PC-3 (cell line): ENCODE measurements at regions not wholly inside any gene's neighbourhood (a gene's known extent, or its start where the extent isn't known, plus 50 kb on each side); places are given as distances from the start of the nearest gene placed in this dataset.

Experiments
- ATAC-seq: fragments of 200-7000 bp; cut with Tn5 transposase; 2 replicates; pipeline ENCODE4 v1.9.1; 2020; ENCODE audit warnings: mild to moderate bottlenecking, moderate library complexity
- BruUV-seq: library from RNA; stranded (reverse); fragments of 400-500 nt; replicated peaks from 2 replicates; lab custom pipeline; 2021; lab: Mats Ljungman, UMichigan
- CTCF ChIA-PET: fragments of 300-600 bp; sonication (Branson Sonifier 250); formaldehyde crosslinking; loops from one replicate; lab custom pipeline; 2022; ENCODE audit warnings: antibody characterized with exemption; lab: Charles Lee
- POLR2A ChIA-PET: fragments of 300-600 bp; sonication (Branson Sonifier 250); formaldehyde crosslinking; loops from one replicate; lab custom pipeline; 2022; ENCODE audit warnings: antibody characterized with exemption; ENCODE audit not compliant: unreplicated experiment; lab: Charles Lee
- DNase-seq: peaks from one replicate; pipeline ENCODE4 v3.0.0-alpha.2; 2015
- H2AFZ ChIP-seq: fragments of 300-600 bp; sonication (generic); 2 replicates; pipeline ENCODE4 v1.6.0; 2016; ENCODE audit warnings: antibody characterized with exemption, low read length
- H3F3A ChIP-seq: fragments of 300-600 bp; sonication (generic); one replicate; pipeline ENCODE4 v1.6.0; 2017; ENCODE audit warnings: antibody characterized with exemption, low read length, control low read depth, mild to moderate bottlenecking; ENCODE audit not compliant: unreplicated experiment
- H3K27ac ChIP-seq: fragments of 300-600 bp; sonication (generic); 2 replicates; pipeline ENCODE4 v1.5.1; 2016; ENCODE audit warnings: mild to moderate bottlenecking, low read length
- H3K27me3 ChIP-seq: fragments of 300-600 bp; sonication (generic); 2 replicates; pipeline ENCODE4 v1.6.1; 2016; ENCODE audit warnings: low read length, mixed read lengths
- H3K36me3 ChIP-seq: fragments of 300-600 bp; sonication (generic); 2 replicates; pipeline ENCODE4 v1.6.1; 2016; ENCODE audit warnings: low read depth, mixed run types, low read length, mixed read lengths
- H3K4me1 ChIP-seq: fragments of 300-600 bp; sonication (generic); 2 replicates; pipeline ENCODE4 v1.5.1; 2016; ENCODE audit warnings: low read length; ENCODE audit not compliant: insufficient read depth
- H3K4me2 ChIP-seq: fragments of 300-600 bp; sonication (generic); 2 replicates; pipeline ENCODE4 v1.6.0; 2016; ENCODE audit warnings: low read length
- H3K4me3 ChIP-seq: fragments of 300-600 bp; sonication (generic); 2 replicates; pipeline ENCODE4 v1.5.1; 2016; ENCODE audit warnings: mild to moderate bottlenecking, low read length, mixed read lengths
- H3K79me2 ChIP-seq: fragments of 300-600 bp; sonication (generic); 2 replicates; pipeline ENCODE4 v1.6.1; 2017; ENCODE audit warnings: low read length, mixed read lengths
- H3K9ac ChIP-seq: fragments of 300-600 bp; sonication (generic); 2 replicates; pipeline ENCODE4 v1.6.0; 2016; ENCODE audit warnings: mild to moderate bottlenecking, low read length
- H3K9me2 ChIP-seq: fragments of 300-600 bp; sonication (generic); replicated peaks from 2 replicates; pipeline ENCODE4 v1.6.1; 2016; ENCODE audit warnings: mixed run types, low read length, mixed read lengths
- H3K9me3 ChIP-seq: fragments of 300-600 bp; sonication (generic); 2 replicates; pipeline ENCODE4 v1.6.1; 2016; ENCODE audit warnings: low read length, mixed read lengths
- H4K20me1 ChIP-seq: fragments of 300-600 bp; sonication (generic); 2 replicates; pipeline ENCODE4 v1.6.1; 2016; ENCODE audit warnings: low read length, mixed read lengths
- EZH2 ChIP-seq: fragments of 300-600 bp; sonication (generic); IDR thresholded peaks from one replicate; pipeline ENCODE4 v1.6.1; 2017; ENCODE audit warnings: antibody characterized with exemption, mild to moderate bottlenecking, low read length; ENCODE audit not compliant: unreplicated experiment
- EZH2phosphoT487 ChIP-seq: fragments of 300-600 bp; sonication (generic); IDR thresholded peaks from 2 replicates; pipeline ENCODE4 v1.6.1; 2018; ENCODE audit warnings: mild to moderate bottlenecking, antibody characterized with exemption, low read length, borderline replicate concordance
- intact Hi-C: fragments of 100-400 bp; cut with micrococcal nuclease; formaldehyde crosslinking; loops from 2 replicates; pipeline ENCODE4 v1.9.0; 2023
- TF ChIP-seq, protein P1 (sequence below): fragments of 300-600 bp; sonication (generic); conservative IDR thresholded peaks from 2 replicates; pipeline ENCODE4 v1.5.1; 2017; ENCODE audit warnings: antibody characterized with exemption, low read depth, mild to moderate bottlenecking, low read length

DNA sequence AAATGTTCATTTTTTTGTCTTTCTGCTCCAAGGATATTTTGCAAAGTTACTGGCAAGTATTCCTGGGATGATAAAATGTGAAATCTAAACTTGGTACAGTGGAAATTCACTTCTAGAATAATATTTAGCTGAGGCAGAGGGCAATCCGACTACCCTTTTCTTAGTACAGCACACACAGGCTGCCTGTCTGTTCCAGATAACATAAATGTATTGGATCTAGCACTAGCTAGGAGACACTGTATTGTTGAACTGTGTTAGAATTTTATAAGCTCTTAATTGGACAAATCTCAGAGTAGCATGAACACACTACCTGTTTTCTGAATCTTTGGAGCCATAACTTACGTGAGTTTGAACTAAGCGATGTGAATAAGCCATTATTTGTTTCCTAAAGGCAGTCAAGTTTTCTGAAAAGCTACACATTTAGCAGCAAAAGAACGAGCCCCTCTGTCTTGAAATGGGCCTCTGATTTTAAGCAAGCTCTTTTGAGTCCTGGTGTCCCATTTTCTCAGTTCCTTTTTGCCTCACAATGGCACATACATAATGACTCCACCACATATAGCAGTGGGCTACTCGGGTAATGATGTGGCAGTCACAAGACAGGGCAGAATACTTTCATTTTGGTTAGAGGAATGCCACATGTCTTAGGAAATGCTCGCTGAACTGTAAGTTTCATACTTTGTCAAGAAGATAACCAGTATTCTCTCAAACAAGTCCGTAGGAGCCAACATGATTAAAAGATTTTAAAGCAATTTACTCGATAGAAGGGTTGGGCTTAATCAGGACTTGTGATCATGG is 116.5 kb upstream of the ESR1 start:
- CTCF ChIA-PET, result interaction anchor here (1.0 kb wide), 1 partner anchor 15 kb away, joined by 3 read pairs; no protein-coding TSS in a partner anchor
- Histone ChIP-seq H3K4me3 (peak overlapping the region; percentile 38), H3F3A (no peaks in the 10 kb centered on the region), H3K27me3 (no peaks in the 10 kb centered on the region), H4K20me1 (no peaks in the 10 kb centered on the region), H3K9ac (peak overlapping the region; percentile 4; the same call in 1 of the 2 replicates), H3K9me3 (no peaks in the 10 kb centered on the region), H3K27ac (no peak overlapping the region), H3K36me3 (no peaks in the 10 kb centered on the region), H3K9me2 (no peaks in the 10 kb centered on the region), H2AFZ (peak overlapping the region; percentile 84), H3K79me2 (no peaks in the 10 kb centered on the region), H3K4me1 (peaks cover 17% of the 10 kb centered on the region), H3K4me2 (peak overlapping the region; percentile 74)
- DNase-seq, result no peak
- no peak for TF ChIP-seq EZH2
- TF ChIP-seq EZH2phosphoT487, result no peak
- TF ChIP-seq, protein P1, sequence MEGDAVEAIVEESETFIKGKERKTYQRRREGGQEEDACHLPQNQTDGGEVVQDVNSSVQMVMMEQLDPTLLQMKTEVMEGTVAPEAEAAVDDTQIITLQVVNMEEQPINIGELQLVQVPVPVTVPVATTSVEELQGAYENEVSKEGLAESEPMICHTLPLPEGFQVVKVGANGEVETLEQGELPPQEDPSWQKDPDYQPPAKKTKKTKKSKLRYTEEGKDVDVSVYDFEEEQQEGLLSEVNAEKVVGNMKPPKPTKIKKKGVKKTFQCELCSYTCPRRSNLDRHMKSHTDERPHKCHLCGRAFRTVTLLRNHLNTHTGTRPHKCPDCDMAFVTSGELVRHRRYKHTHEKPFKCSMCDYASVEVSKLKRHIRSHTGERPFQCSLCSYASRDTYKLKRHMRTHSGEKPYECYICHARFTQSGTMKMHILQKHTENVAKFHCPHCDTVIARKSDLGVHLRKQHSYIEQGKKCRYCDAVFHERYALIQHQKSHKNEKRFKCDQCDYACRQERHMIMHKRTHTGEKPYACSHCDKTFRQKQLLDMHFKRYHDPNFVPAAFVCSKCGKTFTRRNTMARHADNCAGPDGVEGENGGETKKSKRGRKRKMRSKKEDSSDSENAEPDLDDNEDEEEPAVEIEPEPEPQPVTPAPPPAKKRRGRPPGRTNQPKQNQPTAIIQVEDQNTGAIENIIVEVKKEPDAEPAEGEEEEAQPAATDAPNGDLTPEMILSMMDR, result no peak
- no TSS peak for BruUV-seq
- POLR2A ChIA-PET, result no interaction called here
- intact Hi-C loops, result loop anchor here (5.0 kb wide), 1 partner anchor 71 kb away; no protein-coding TSS in a partner anchor
- no peak for ATAC-seq

DNA sequence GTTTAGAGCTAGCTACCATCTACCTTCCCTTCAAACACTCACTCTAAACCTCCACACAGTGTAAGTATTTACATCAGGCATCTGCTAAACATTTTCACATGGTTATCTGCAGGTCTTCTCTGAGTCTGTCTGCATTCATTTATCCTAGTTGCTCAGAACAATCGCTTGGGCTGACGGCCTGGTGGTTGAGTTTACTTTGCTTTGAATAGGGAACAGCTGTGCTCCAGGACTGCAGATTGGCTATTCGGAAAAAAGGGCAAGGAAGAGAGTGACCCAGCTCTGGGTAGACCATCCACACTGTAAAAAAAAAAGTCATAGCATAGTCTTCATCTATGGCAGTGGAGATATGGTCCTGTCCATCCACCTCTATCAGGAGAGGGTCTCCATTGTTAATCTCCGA is 115.3 kb upstream of the ESR1 start:
- peaks cover 17% of the 10 kb centered on the region for H3K4me1 ChIP-seq
- no peak overlapping the region for H3K4me2 ChIP-seq
- no peaks in the 10 kb centered on the region for H3K36me3 ChIP-seq
- H3K27ac ChIP-seq, result no peak overlapping the region
- no peak overlapping the region for H3K9ac ChIP-seq
- CTCF ChIA-PET, result no interaction called here
- H2AFZ ChIP-seq, result 0 out of 2 replicates have a peak overlapping the region, but pooled peaks have one; percentile 34
- no peaks in the 10 kb centered on the region for H3K9me3 ChIP-seq
- H3K27me3 ChIP-seq, result no peaks in the 10 kb centered on the region
- H3K9me2 ChIP-seq, result no peaks in the 10 kb centered on the region
- POLR2A ChIA-PET, result interaction anchor here (0.6 kb wide), 1 partner anchor 12 kb away, joined by 3 read pairs; no protein-coding TSS in a partner anchor
- no peaks in the 10 kb centered on the region for H4K20me1 ChIP-seq
- H3K4me3 ChIP-seq, result no peak overlapping the region
- no TSS peak for BruUV-seq
- TF ChIP-seq EZH2phosphoT487 (no peak), EZH2 (no peak)
- TF ChIP-seq, protein P1, result no peak
- ATAC-seq (no peak), DNase-seq (no peak)
- H3F3A ChIP-seq, result no peaks in the 10 kb centered on the region
- intact Hi-C loops, result loop anchor here (5.0 kb wide), 1 partner anchor 70 kb away; no protein-coding TSS in a partner anchor
- H3K79me2 ChIP-seq, result no peaks in the 10 kb centered on the region

DNA sequence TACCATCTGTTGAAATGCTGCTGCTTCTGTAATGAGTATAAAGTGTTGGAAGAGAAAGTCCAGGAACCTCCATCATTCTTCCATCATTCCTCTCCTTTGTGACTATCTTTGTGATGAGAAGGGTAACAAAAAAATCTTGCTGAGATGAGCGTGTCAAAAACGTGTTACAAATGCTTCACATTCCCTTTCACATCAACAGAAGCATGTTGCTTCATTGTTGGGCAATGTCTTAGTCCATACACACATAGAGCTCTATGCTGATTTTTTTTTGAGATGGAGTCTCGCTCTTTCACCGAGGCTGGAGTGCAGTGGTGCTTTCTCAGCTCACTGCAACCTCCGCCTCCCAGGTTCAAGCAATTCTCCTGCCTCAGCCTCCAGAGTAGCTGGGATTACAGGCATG is 114.1 kb upstream of the ESR1 start:
- ATAC-seq (no peak), DNase-seq (no peak)
- no peaks in the 10 kb centered on the region for H3K27me3 ChIP-seq
- H3K9ac ChIP-seq, result no peak overlapping the region
- intact Hi-C loops, result loop anchor here (5.0 kb wide), 1 partner anchor 69 kb away; no protein-coding TSS in a partner anchor
- H3K79me2 ChIP-seq, result no peaks in the 10 kb centered on the region
- no peaks in the 10 kb centered on the region for H3F3A ChIP-seq
- ChIA-PET CTCF (no interaction called here), POLR2A (no interaction called here)
- no peaks in the 10 kb centered on the region for H3K9me3 ChIP-seq
- H2AFZ ChIP-seq, result no peak overlapping the region
- H3K4me2 ChIP-seq, result no peak overlapping the region
- H3K36me3 ChIP-seq, result no peaks in the 10 kb centered on the region
- no peak for TF ChIP-seq EZH2
- TF ChIP-seq EZH2phosphoT487, result no peak
- TF ChIP-seq, protein P1, result no peak
- H3K27ac ChIP-seq, result no peak overlapping the region
- H3K9me2 ChIP-seq, result no peaks in the 10 kb centered on the region
- peaks cover 17% of the 10 kb centered on the region for H3K4me1 ChIP-seq
- no peak overlapping the region for H3K4me3 ChIP-seq
- BruUV-seq, result no TSS peak
- H4K20me1 ChIP-seq, result no peaks in the 10 kb centered on the region
